ENCODE measurements at regions not wholly inside any gene's neighbourhood (a gene's known extent, or its start where the extent isn't known, plus 50 kb on each side); places are given as distances from the start of the nearest gene placed in this dataset.

GRCh38 chr14:54291491-54292191 is 105.2 kb upstream of the CDKN3 start:
- no peak for TF ChIP-seq EZH2 (IDR thresholded peaks at IDR 0.05; ENCODE audit: insufficient read depth, poor library complexity, severe bottlenecking)
- no peak for TF ChIP-seq EZH2phosphoT487 (IDR thresholded peaks at IDR 0.05; ENCODE audit: insufficient read depth, low read depth)

Data from GM23248 (cell line).